Spleen (tissue), 3 donors: ENCODE measurements at regions not wholly inside any gene's neighbourhood (a gene's known extent, or its start where the extent isn't known, plus 50 kb on each side); places are given as distances from the start of the nearest gene placed in this dataset.

ENCODE experiments used
- POLR2A ChIP-seq, 3 donors: fragments of 450-650 bp; IDR thresholded peaks; one replicate each; pipeline ENCODE4 v1.5.1; 2017; ENCODE audit warnings: antibody characterized with exemption in 3 of 3, mild to moderate bottlenecking in 1 of 3
- POLR2AphosphoS5 ChIP-seq, 3 donors: sonication (generic); formaldehyde crosslinking; IDR thresholded peaks; one replicate each; pipeline ENCODE4 v1.5.1; 2017; ENCODE audit warnings: antibody characterized with exemption in 3 of 3

- no peak for TF ChIP-seq POLR2AphosphoS5 (IDR thresholded peaks at IDR 0.05)
- no peak for TF ChIP-seq POLR2A (IDR thresholded peaks at IDR 0.05)
Measured at GRCh38 chr21:22981819-22982218, 1983.6 kb downstream of the NCAM2 start.
